ENCODE measurements at regions not wholly inside any gene's neighbourhood (a gene's known extent, or its start where the extent isn't known, plus 50 kb on each side); places are given as distances from the start of the nearest gene placed in this dataset.
A peak's percentile ranks its signal among the peaks of the same experiment; 100 is the strongest.
"Not testable (repeated sequence)": the region's sequence is repeated elsewhere in the genome, so short reads cannot be mapped to it uniquely, and the experiment has no call there.

- no peak for DNase-seq (ENCODE audit: low spot score)
Observed at GRCh38 chr3:40753291-40753770, 228.6 kb downstream of the ZNF621 start.

- DNase-seq (ENCODE audit: low spot score): no peak
Observed at GRCh38 chr3:40753951-40754350, 229.2 kb downstream of the ZNF621 start.

- no peak for DNase-seq (ENCODE audit: low spot score)
Observed at GRCh38 chr3:40754994-40755393, 230.2 kb downstream of the ZNF621 start.

GRCh38 chr3:40756500-40756899, 231.7 kb downstream of the ZNF621 start:
- DNase-seq (ENCODE audit: low spot score): no peak

- DNase-seq (ENCODE audit: low spot score): not testable (repeated sequence)
Observed at GRCh38 chr3:40762771-40763170, 238.0 kb downstream of the ZNF621 start.

GRCh38 chr3:40763807-40764206, 239.0 kb downstream of the ZNF621 start:
- no peak for DNase-seq (ENCODE audit: low spot score)

- DNase-seq (ENCODE audit: low spot score): no peak
Observed at GRCh38 chr3:40764747-40765146, 240.0 kb downstream of the ZNF621 start.

GRCh38 chr3:40765884-40766283, 241.1 kb downstream of the ZNF621 start:
- DNase-seq (ENCODE audit: low spot score): no peak

GRCh38 chr3:40766396-40766795, 241.6 kb downstream of the ZNF621 start:
- no peak for DNase-seq (ENCODE audit: low spot score)

GRCh38 chr3:40768046-40768445, 243.3 kb downstream of the ZNF621 start:
- DNase-seq (ENCODE audit: low spot score): no peak

GRCh38 chr3:40768536-40768935, 243.8 kb downstream of the ZNF621 start:
- DNase-seq (ENCODE audit: low spot score): peak; percentile 9

GRCh38 chr3:40770061-40770460, 245.3 kb downstream of the ZNF621 start:
- DNase-seq (ENCODE audit: low spot score): no peak

- DNase-seq (ENCODE audit: low spot score): no peak
Observed at GRCh38 chr3:40771112-40771511, 246.4 kb downstream of the ZNF621 start.

- DNase-seq (ENCODE audit: low spot score): no peak
Observed at GRCh38 chr3:40779039-40779438, 254.3 kb downstream of the ZNF621 start.

GRCh38 chr3:40780291-40780924, 255.6 kb downstream of the ZNF621 start:
- no peak for DNase-seq (ENCODE audit: low spot score)

GRCh38 chr3:40780925-40781406, 256.2 kb downstream of the ZNF621 start:
- DNase-seq (ENCODE audit: low spot score): no peak

- peak; percentile 34 for DNase-seq (ENCODE audit: low spot score)
Observed at GRCh38 chr3:40782111-40782721, 257.5 kb downstream of the ZNF621 start.

GRCh38 chr3:40790746-40791145, 266.0 kb downstream of the ZNF621 start:
- DNase-seq (ENCODE audit: low spot score): no peak

- DNase-seq (ENCODE audit: low spot score): no peak
Observed at GRCh38 chr3:40793730-40794129, 269.0 kb downstream of the ZNF621 start.

GRCh38 chr3:40800343-40800742, 275.6 kb downstream of the ZNF621 start:
- DNase-seq (ENCODE audit: low spot score): peak; percentile 73

GRCh38 chr3:40801284-40801741, 276.6 kb downstream of the ZNF621 start:
- no peak for DNase-seq (ENCODE audit: low spot score)

GRCh38 chr3:40803311-40803710, 278.6 kb downstream of the ZNF621 start:
- no peak for DNase-seq (ENCODE audit: low spot score)

GRCh38 chr3:40805456-40805855, 280.7 kb downstream of the ZNF621 start:
- DNase-seq (ENCODE audit: low spot score): no peak

GRCh38 chr3:40810813-40811212, 286.1 kb downstream of the ZNF621 start:
- no peak for DNase-seq (ENCODE audit: low spot score)

Measured in RKO (cell line).